ENCODE measurements at regions not wholly inside any gene's neighbourhood (a gene's known extent, or its start where the extent isn't known, plus 50 kb on each side); places are given as distances from the start of the nearest gene placed in this dataset.

- TF ChIP-seq POLR2A (IDR thresholded peaks at IDR 0.05; ENCODE audit: extremely low read depth, insufficient read length) (no peak), CTCF (IDR thresholded peaks at IDR 0.05; ENCODE audit: low read depth, low read length) (no peak)
Observed at GRCh38 chr6:27158316-27158643, 89.2 kb upstream of the PRSS16 start.

Measured in NB4 (cell line).